Peyer's patch (tissue), 4 donors: ENCODE measurements at regions not wholly inside any gene's neighbourhood (a gene's known extent, or its start where the extent isn't known, plus 50 kb on each side); places are given as distances from the start of the nearest gene placed in this dataset.

Experiments
- DNase-seq, 3 donors: peaks; one replicate each; pipeline ENCODE4 v3.0.0-alpha.2; 2017 to 2019
- H3K27ac ChIP-seq, 4 donors: fragments of 200-600 bp; sonication (generic); one replicate each; pipeline ENCODE4 v1.5.1; 2016 to 2019
- H3K27me3 ChIP-seq, 2 donors: fragments of 200-600 bp; sonication (generic); one replicate each; pipeline ENCODE4 v1.5.1; 2019
- H3K36me3 ChIP-seq, 3 donors: fragments of 200-600 bp; sonication (generic); one replicate each; pipeline ENCODE4 v1.5.1; 2016 to 2019
- H3K4me1 ChIP-seq, 4 donors: fragments of 200-600 bp; sonication (generic); one replicate each; pipeline ENCODE4 v1.5.1; 2016 to 2019
- H3K4me3 ChIP-seq, 4 donors: fragments of 200-600 bp; sonication (generic); 1 replicate in 3 of 4; 2 replicates in 1 of 4; pipeline ENCODE4 v1.5.1; 2016 to 2019; ENCODE audit warnings: mild to moderate bottlenecking in 1 of 4
- H3K9me3 ChIP-seq, 4 donors: fragments of 200-600 bp; sonication (generic); one replicate each; pipeline ENCODE4 v1.5.1; 2016 to 2019; ENCODE audit warnings: mild to moderate bottlenecking in 1 of 4
- POLR2A ChIP-seq, 2 donors: fragments of 450-650 bp; IDR thresholded peaks; one replicate each; pipeline ENCODE4 v1.5.1; 2017; ENCODE audit warnings: antibody characterized with exemption in 2 of 2, mild to moderate bottlenecking in 2 of 2, moderate library complexity in 2 of 2
- TF ChIP-seq, protein P1 (sequence below), 6 experiments: fragments of 450-650 bp in 4 of 6; fragments of 200-600 bp in 2 of 6; sonication (generic) in 1 of 6; IDR thresholded peaks; one replicate each; pipeline ENCODE4 v1.5.1; 2017 to 2019; ENCODE audit warnings: antibody characterized with exemption in 6 of 6, mild to moderate bottlenecking in 3 of 6, moderate library complexity in 1 of 6

GRCh38 chr6:82017773-82018172, 229.8 kb downstream of the IBTK start:
- H3K27me3 ChIP-seq, result no peaks in the 10 kb centered on the region
- H3K36me3 ChIP-seq, result no peaks in the 10 kb centered on the region
- H3K27ac ChIP-seq, result no peak overlapping the region
- H3K4me1 ChIP-seq, result peaks cover 0 to 9% (median 0%) of the 10 kb centered on the region in 4 donors
- DNase-seq, result no peak
- H3K9me3 ChIP-seq, result no peaks in the 10 kb centered on the region
- TF ChIP-seq, protein P1, sequence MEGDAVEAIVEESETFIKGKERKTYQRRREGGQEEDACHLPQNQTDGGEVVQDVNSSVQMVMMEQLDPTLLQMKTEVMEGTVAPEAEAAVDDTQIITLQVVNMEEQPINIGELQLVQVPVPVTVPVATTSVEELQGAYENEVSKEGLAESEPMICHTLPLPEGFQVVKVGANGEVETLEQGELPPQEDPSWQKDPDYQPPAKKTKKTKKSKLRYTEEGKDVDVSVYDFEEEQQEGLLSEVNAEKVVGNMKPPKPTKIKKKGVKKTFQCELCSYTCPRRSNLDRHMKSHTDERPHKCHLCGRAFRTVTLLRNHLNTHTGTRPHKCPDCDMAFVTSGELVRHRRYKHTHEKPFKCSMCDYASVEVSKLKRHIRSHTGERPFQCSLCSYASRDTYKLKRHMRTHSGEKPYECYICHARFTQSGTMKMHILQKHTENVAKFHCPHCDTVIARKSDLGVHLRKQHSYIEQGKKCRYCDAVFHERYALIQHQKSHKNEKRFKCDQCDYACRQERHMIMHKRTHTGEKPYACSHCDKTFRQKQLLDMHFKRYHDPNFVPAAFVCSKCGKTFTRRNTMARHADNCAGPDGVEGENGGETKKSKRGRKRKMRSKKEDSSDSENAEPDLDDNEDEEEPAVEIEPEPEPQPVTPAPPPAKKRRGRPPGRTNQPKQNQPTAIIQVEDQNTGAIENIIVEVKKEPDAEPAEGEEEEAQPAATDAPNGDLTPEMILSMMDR (IDR thresholded peaks at IDR 0.05), result no peak
- TF ChIP-seq POLR2A (IDR thresholded peaks at IDR 0.05), result no peak
- no peak overlapping the region for H3K4me3 ChIP-seq

DNA sequence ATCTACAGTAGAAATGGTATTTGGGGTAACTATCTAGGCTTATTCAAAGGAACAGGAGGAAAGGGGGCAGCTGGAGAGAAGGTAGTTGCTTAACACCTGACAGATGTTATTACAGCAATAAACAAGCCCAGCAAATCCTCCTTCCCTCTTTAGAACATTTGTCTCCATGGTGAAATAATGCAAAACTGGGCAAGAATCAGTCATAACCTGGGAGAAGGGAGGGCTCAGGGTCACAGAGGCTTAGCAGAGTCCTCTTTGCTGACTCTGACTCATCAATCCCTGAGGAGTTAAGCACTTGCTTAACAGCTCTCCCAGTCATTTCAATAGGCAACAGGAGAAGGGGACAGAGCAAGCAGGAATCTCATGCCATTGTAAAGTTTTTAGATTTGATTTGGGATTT, 230.3 kb downstream of the IBTK start:
- Histone ChIP-seq H3K9me3 (no peaks in the 10 kb centered on the region), H3K27ac (peak overlapping the region in 2 of 4 donors; percentile 32 to 60), H3K36me3 (no peaks in the 10 kb centered on the region), H3K4me1 (peaks cover 0 to 9% (median 0%) of the 10 kb centered on the region in 4 donors), H3K4me3 (no peak overlapping the region), H3K27me3 (no peaks in the 10 kb centered on the region)
- DNase-seq, result peak in 1 of 3 donors; percentile 59
- no peak for TF ChIP-seq POLR2A (IDR thresholded peaks at IDR 0.05)
- TF ChIP-seq, protein P1 (IDR thresholded peaks at IDR 0.05), result no peak

- Histone ChIP-seq H3K27ac (no peak overlapping the region), H3K36me3 (no peaks in the 10 kb centered on the region), H3K9me3 (no peaks in the 10 kb centered on the region), H3K27me3 (no peaks in the 10 kb centered on the region), H3K4me3 (no peak overlapping the region), H3K4me1 (peaks cover 0 to 9% (median 0%) of the 10 kb centered on the region in 4 donors)
- DNase-seq, result no peak
- TF ChIP-seq, protein P1 (IDR thresholded peaks at IDR 0.05), result no peak
- TF ChIP-seq POLR2A (IDR thresholded peaks at IDR 0.05), result no peak
Measured at GRCh38 chr6:82015526-82015925, 232.0 kb downstream of the IBTK start.

- no peaks in the 10 kb centered on the region for H3K27me3 ChIP-seq
- H3K27ac ChIP-seq, result peak overlapping the region in 1 of 4 donors; percentile 28
- no peaks in the 10 kb centered on the region for H3K9me3 ChIP-seq
- H3K36me3 ChIP-seq, result no peaks in the 10 kb centered on the region
- DNase-seq, result no peak
- H3K4me3 ChIP-seq, result no peak overlapping the region
- H3K4me1 ChIP-seq, result peaks cover 0 to 9% (median 0%) of the 10 kb centered on the region in 4 donors
- TF ChIP-seq, protein P1 (IDR thresholded peaks at IDR 0.05), result no peak
- TF ChIP-seq POLR2A (IDR thresholded peaks at IDR 0.05), result no peak
Measured at GRCh38 chr6:82015043-82015442, 232.5 kb downstream of the IBTK start.

GRCh38 chr6:82013561-82014530, 233.7 kb downstream of the IBTK start:
- Histone ChIP-seq H3K36me3 (no peaks in the 10 kb centered on the region), H3K9me3 (no peaks in the 10 kb centered on the region), H3K27me3 (no peaks in the 10 kb centered on the region), H3K27ac (peak overlapping the region in 1 of 4 donors; percentile 28), H3K4me3 (no peak overlapping the region), H3K4me1 (peaks cover 0 to 9% (median 0%) of the 10 kb centered on the region in 4 donors)
- no peak for DNase-seq
- TF ChIP-seq POLR2A (IDR thresholded peaks at IDR 0.05), result no peak

DNA sequence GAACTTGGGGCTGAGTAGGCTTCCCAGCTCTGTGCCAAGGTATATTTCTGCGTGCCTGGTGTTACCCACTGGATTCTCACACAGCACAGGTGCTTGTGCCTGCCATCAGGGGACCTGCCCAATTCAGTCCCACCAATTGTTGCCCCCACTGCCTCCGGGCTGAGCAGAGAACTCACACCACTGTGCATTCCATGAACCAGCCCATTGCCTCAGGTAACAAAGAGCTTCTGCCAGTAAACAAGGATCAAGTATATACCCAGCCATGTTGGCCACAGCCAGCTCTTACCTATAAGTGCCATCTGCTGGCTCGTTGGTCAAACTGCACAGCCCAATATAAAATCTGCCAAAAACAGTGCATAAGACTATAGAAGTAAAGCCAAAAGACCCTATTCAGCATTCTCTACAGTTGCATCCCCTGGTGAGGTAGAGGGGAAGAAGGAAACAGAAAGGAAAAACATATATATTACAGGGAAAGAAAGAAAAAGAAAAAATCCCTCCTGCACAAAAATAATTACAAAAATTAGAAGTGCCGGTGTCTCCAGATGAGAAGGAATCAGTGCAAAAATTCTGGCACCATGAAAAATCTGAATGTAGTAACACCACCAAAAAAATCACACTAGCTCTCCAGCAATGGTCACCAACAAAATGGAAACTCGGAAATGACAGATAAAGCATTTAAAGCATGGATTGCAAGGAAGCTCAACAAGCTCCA, 241.4 kb downstream of the IBTK start:
- H3K36me3 ChIP-seq, result no peaks in the 10 kb centered on the region
- no peaks in the 10 kb centered on the region for H3K27me3 ChIP-seq
- TF ChIP-seq, protein P1 (IDR thresholded peaks at IDR 0.05), result peak in 4 of 6 experiments; percentile 34 to 68 (median 63)
- TF ChIP-seq POLR2A (IDR thresholded peaks at IDR 0.05), result no peak
- DNase-seq, result no peak
- H3K27ac ChIP-seq, result no peak overlapping the region
- H3K4me3 ChIP-seq, result no peak overlapping the region
- H3K4me1 ChIP-seq, result no peaks in the 10 kb centered on the region
- no peaks in the 10 kb centered on the region for H3K9me3 ChIP-seq
